Peyer's patch (tissue), 4 donors: ENCODE measurements at regions not wholly inside any gene's neighbourhood (a gene's known extent, or its start where the extent isn't known, plus 50 kb on each side); places are given as distances from the start of the nearest gene placed in this dataset.

Experiments
- CTCF ChIP-seq, 6 experiments: fragments of 450-650 bp in 4 of 6; fragments of 200-600 bp in 2 of 6; sonication (generic) in 1 of 6; IDR thresholded peaks; one replicate each; pipeline ENCODE4 v1.5.1; 2017 to 2019; ENCODE audit warnings: antibody characterized with exemption in 6 of 6, mild to moderate bottlenecking in 3 of 6, moderate library complexity in 1 of 6
- POLR2A ChIP-seq, 2 donors: fragments of 450-650 bp; IDR thresholded peaks; one replicate each; pipeline ENCODE4 v1.5.1; 2017; ENCODE audit warnings: antibody characterized with exemption in 2 of 2, mild to moderate bottlenecking in 2 of 2, moderate library complexity in 2 of 2

GRCh38 chr20:50279988-50280850 lies 89.6 kb downstream of the CEBPB start:
- TF ChIP-seq CTCF (IDR thresholded peaks at IDR 0.05), result no peak
- TF ChIP-seq POLR2A (IDR thresholded peaks at IDR 0.05), result no peak
